Large intestine (tissue), 3 donors: ENCODE measurements at regions not wholly inside any gene's neighbourhood (a gene's known extent, or its start where the extent isn't known, plus 50 kb on each side); places are given as distances from the start of the nearest gene placed in this dataset.

Experiments
- DNase-seq, 2 donors: peaks; one replicate each; pipeline versions ENCODE4 v3.0.0 to v3.0.0-alpha.2; 2013
- H3K27ac ChIP-seq: one replicate; pipeline ENCODE4 v1.5.1; 2013; ENCODE audit warnings: low read length
- H3K27me3 ChIP-seq: 2 replicates; pipeline ENCODE4 v1.6.1; 2013; ENCODE audit warnings: low read length; ENCODE audit not compliant: control insufficient read depth, insufficient read depth
- H3K36me3 ChIP-seq: 2 replicates; pipeline ENCODE4 v1.6.1; 2013; ENCODE audit warnings: low read length; ENCODE audit not compliant: control insufficient read depth, insufficient read depth
- H3K4me1 ChIP-seq: one replicate; pipeline ENCODE4 v1.6.1; 2013; ENCODE audit warnings: low read length; ENCODE audit not compliant: control insufficient read depth, insufficient read depth
- H3K4me3 ChIP-seq: one replicate; pipeline ENCODE4 v1.5.1; 2013; ENCODE audit warnings: low read length
- H3K9me3 ChIP-seq: one replicate; pipeline ENCODE4 v1.6.1; 2013; ENCODE audit warnings: mild to moderate bottlenecking, low read depth, low read length, moderate library complexity; ENCODE audit not compliant: control insufficient read depth
- WGBS: methylation state at CpG from one replicate; pipeline ENCODE4 v1.1.5; 2013; ENCODE audit warnings: low lambda C conversion rate; ENCODE audit not compliant: insufficient coverage; 5-methylcytosine and 5-hydroxymethylcytosine counted together

GRCh38 chr3:192011137-192011536 lies 550.2 kb downstream of the PYDC2 start:
- DNase-seq, result no peak
- H3K27ac ChIP-seq, result no peak overlapping the region
- no peaks in the 10 kb centered on the region for H3K4me1 ChIP-seq
- H3K9me3 ChIP-seq, result no peaks in the 10 kb centered on the region
- H3K27me3 ChIP-seq, result no peaks in the 10 kb centered on the region
- WGBS, result 100% methylated on average over 1 of the region's 1 CpG
- H3K4me3 ChIP-seq, result no peak overlapping the region
- H3K36me3 ChIP-seq, result no peaks in the 10 kb centered on the region

DNA sequence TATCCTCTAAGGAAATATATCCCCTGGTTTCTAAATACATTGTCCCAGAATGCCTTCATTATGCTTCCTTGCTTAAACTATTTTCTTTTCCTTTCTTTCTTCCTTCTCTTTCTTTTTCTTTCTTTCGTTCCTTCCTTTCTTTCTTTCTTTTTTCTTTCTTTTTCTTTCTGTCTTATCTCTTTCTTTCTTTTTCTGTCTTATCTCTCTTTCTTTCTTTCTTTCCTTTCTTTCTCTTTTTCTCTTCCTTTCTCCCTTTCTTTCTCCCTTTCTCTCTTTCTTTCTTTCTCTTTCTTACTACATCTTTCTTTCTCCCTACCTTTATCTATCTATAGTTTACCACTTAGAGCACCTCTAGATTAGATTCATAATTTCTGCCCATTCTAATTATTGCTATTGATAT lies 552.1 kb downstream of the PYDC2 start:
- H3K4me3 ChIP-seq, result no peak overlapping the region
- DNase-seq, result no peak
- H3K27ac ChIP-seq, result no peak overlapping the region
- H3K4me1 ChIP-seq, result no peaks in the 10 kb centered on the region
- H3K36me3 ChIP-seq, result no peaks in the 10 kb centered on the region
- WGBS, result 85% methylated on average over 1 of the region's 1 CpG
- H3K9me3 ChIP-seq, result no peaks in the 10 kb centered on the region
- no peaks in the 10 kb centered on the region for H3K27me3 ChIP-seq

DNA sequence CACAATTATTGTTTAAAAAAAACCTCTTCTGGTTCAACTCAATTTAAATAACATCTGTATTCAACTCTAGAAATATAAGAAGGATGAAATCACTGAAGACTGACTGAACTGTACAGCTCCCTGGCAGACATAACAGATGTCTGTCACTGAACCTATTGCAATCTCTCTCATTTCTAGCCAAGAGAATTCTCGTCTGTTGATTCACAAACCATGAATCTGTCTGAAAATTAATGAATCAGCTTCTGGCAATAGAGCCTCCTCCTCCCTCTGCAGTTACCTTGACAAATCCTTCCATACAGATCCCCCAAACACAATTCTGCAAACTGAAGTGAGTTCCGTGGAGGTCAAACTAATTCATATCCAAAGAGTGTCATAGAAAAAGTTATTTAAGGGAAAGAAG lies 561.4 kb downstream of the PYDC2 start:
- WGBS, result no CpG with 5 or more reads among the region's 2 CpGs
- Histone ChIP-seq H3K36me3 (no peaks in the 10 kb centered on the region), H3K4me1 (no peaks in the 10 kb centered on the region), H3K9me3 (no peaks in the 10 kb centered on the region), H3K4me3 (no peak overlapping the region), H3K27me3 (no peaks in the 10 kb centered on the region), H3K27ac (no peak overlapping the region)
- DNase-seq, result no peak

- Histone ChIP-seq H3K4me1 (no peaks in the 10 kb centered on the region), H3K27me3 (no peaks in the 10 kb centered on the region), H3K9me3 (no peaks in the 10 kb centered on the region), H3K4me3 (no peak overlapping the region), H3K36me3 (no peaks in the 10 kb centered on the region), H3K27ac (no peak overlapping the region)
- no CpG with 5 or more reads among the region's 1 CpG for WGBS
- DNase-seq, result no peak
Measured at GRCh38 chr3:192024751-192025150, 563.8 kb downstream of the PYDC2 start.

DNA sequence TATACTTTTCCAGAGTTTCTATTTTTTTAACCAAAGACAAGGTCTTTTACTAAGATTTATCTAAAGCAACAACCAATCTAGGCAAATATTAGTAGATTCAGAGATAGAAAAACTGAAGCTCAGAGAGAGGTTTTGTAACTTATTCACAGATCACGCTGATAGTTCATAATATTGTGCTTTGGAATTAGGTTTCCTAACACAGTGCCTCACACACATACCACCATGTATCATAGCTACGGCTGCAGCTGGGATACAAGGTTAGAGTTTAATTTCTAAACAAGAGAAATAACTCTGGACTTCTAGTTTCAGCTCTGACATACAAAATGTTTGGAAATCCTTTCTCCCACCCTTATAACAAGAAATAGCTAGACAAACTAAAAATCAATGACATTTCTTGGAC lies 565.7 kb downstream of the PYDC2 start:
- no peaks in the 10 kb centered on the region for H3K9me3 ChIP-seq
- no peak overlapping the region for H3K27ac ChIP-seq
- H3K36me3 ChIP-seq, result no peaks in the 10 kb centered on the region
- no peaks in the 10 kb centered on the region for H3K4me1 ChIP-seq
- H3K4me3 ChIP-seq, result no peak overlapping the region
- DNase-seq, result no peak
- WGBS, result no CpG with 5 or more reads among the region's 2 CpGs
- H3K27me3 ChIP-seq, result no peaks in the 10 kb centered on the region

DNA sequence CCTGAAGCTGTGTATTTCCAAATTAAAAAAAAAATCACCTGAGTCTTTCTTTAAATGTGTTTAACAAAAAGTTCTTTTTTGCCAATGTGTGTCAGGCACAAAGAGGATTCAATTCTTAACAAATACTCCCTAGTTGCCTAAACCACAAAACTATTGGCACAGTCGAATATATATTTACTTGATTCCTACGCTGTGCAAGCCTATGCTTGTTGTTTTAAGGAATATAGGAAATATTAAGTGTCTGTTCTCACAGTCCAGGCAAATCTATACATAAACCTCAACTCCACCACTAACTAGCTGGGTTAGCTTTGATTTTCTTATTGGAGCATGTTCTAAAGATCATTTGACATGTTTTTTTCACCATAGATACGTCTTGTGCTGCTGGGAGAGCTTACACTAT lies 571.0 kb downstream of the PYDC2 start:
- no peaks in the 10 kb centered on the region for H3K27me3 ChIP-seq
- no peaks in the 10 kb centered on the region for H3K4me1 ChIP-seq
- no peak overlapping the region for H3K27ac ChIP-seq
- H3K4me3 ChIP-seq, result no peak overlapping the region
- H3K9me3 ChIP-seq, result no peaks in the 10 kb centered on the region
- H3K36me3 ChIP-seq, result no peaks in the 10 kb centered on the region
- DNase-seq, result no peak
- 100% methylated on average over 1 of the region's 3 CpGs for WGBS

GRCh38 chr3:192033246-192033645 lies 572.3 kb downstream of the PYDC2 start:
- WGBS, result no CpG with 5 or more reads among the region's 1 CpG
- no peak for DNase-seq

DNA sequence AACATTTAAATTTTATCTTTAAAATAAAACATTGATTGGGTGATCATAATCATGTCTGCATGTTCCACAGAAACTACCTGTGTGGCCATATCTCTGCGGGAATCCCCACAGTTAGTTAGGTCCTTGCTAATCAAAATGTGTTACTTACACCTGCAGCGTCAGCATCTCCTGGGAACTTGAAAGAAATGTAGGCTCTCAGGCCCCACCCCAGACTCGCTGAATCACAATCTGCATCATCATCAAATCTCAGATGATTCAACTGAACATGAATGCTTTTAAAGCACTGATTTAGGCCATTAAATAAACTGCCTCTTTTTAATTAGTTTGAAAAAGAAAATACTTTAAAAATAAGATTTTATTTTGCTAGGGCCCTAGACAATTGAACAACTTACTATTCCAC lies 577.8 kb downstream of the PYDC2 start:
- H3K27me3 ChIP-seq, result no peaks in the 10 kb centered on the region
- no peak overlapping the region for H3K4me3 ChIP-seq
- no peaks in the 10 kb centered on the region for H3K9me3 ChIP-seq
- no peaks in the 10 kb centered on the region for H3K36me3 ChIP-seq
- no peak overlapping the region for H3K27ac ChIP-seq
- WGBS, result no CpG with 5 or more reads among the region's 3 CpGs
- H3K4me1 ChIP-seq, result no peaks in the 10 kb centered on the region
- no peak for DNase-seq

More at GRCh38 chr3:192033246-192033645, 572.3 kb downstream of the PYDC2 start:
- H3K27ac ChIP-seq, result no peak overlapping the region
- no peaks in the 10 kb centered on the region for H3K36me3 ChIP-seq
- H3K4me3 ChIP-seq, result no peak overlapping the region
- no peaks in the 10 kb centered on the region for H3K9me3 ChIP-seq
- no peaks in the 10 kb centered on the region for H3K27me3 ChIP-seq
- no peaks in the 10 kb centered on the region for H3K4me1 ChIP-seq

DNA sequence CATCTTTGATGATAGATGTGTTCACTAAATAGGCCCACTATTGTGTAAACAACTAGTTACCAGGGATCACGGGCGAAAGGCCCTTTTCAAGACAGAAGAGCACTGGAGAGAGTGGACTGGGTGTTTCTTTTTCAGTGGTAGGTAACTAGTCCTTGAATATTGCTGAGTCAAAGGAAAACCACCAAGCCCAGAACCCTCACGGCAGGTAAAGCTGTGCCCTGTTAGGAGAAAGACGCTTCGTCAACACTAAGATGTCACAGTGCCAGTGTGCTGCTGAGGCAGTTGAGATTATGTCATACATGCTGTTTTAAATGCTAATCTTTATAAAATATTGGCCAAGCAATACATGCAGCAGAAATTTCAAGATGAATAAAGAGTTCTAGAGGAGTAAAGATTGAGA lies 578.6 kb downstream of the PYDC2 start:
- no CpG with 5 or more reads among the region's 5 CpGs for WGBS
- no peak overlapping the region for H3K27ac ChIP-seq
- no peak for DNase-seq
- H3K27me3 ChIP-seq, result no peaks in the 10 kb centered on the region
- no peak overlapping the region for H3K4me3 ChIP-seq
- no peaks in the 10 kb centered on the region for H3K36me3 ChIP-seq
- no peaks in the 10 kb centered on the region for H3K4me1 ChIP-seq
- no peaks in the 10 kb centered on the region for H3K9me3 ChIP-seq

DNA sequence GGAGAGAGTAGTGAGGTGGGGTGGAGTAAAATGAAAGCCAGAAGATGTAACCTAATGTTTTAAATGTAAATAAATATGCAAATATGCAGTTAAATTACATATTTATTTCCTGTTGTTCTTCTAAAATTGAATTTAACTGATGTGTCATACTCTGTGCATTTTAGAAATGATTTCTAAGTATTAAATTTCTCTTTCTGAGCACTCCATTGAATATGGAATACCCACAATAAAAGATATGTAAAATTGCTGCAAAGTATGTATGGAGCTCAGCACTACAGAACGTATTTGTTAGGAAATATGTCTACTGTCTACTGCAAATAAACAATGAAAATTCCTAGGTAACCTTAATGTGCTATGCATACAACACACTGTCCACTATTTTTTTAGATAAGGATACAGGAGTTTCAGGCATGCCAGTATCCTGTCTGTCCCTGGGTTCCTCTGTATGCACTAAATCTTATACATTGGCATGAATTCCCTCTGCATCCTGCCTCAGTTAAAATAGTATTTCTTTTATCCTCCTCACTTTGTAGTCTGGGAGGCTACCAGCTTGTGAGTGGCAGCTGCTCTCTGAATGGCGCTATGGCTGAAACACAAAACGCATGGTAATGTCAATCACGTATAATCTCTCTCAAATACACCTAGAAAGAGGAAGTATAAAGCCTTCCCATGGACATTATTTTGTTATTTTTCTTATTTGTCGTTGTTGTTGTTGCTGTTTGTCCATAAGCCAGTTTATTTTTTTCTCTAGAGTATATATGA lies 579.5 kb downstream of the PYDC2 start:
- whole genome bisulfite sequencing, result 31% methylated on average over 2 of the region's 5 CpGs
- Histone ChIP-seq H3K36me3 (no peaks in the 10 kb centered on the region), H3K27ac (no peak overlapping the region), H3K4me3 (no peak overlapping the region), H3K27me3 (no peaks in the 10 kb centered on the region), H3K4me1 (no peaks in the 10 kb centered on the region), H3K9me3 (no peaks in the 10 kb centered on the region)
- no peak for DNase-seq

- 100% methylated on average over 2 of the region's 3 CpGs for WGBS
Measured at GRCh38 chr3:192042116-192042515, 581.2 kb downstream of the PYDC2 start.

More at GRCh38 chr3:192042116-192042515, 581.2 kb downstream of the PYDC2 start:
- H3K4me3 ChIP-seq, result no peak overlapping the region
- H3K4me1 ChIP-seq, result no peaks in the 10 kb centered on the region
- no peaks in the 10 kb centered on the region for H3K9me3 ChIP-seq
- no peak overlapping the region for H3K27ac ChIP-seq
- no peaks in the 10 kb centered on the region for H3K27me3 ChIP-seq
- DNase-seq, result no peak
- H3K36me3 ChIP-seq, result no peaks in the 10 kb centered on the region
